ENCODE measurements at regions not wholly inside any gene's neighbourhood (a gene's known extent, or its start where the extent isn't known, plus 50 kb on each side); places are given as distances from the start of the nearest gene placed in this dataset.
A peak's percentile ranks its signal among the peaks of the same experiment; 100 is the strongest.
"Not testable (repeated sequence)": the region's sequence is repeated elsewhere in the genome, so short reads cannot be mapped to it uniquely, and the experiment has no call there.

DNA sequence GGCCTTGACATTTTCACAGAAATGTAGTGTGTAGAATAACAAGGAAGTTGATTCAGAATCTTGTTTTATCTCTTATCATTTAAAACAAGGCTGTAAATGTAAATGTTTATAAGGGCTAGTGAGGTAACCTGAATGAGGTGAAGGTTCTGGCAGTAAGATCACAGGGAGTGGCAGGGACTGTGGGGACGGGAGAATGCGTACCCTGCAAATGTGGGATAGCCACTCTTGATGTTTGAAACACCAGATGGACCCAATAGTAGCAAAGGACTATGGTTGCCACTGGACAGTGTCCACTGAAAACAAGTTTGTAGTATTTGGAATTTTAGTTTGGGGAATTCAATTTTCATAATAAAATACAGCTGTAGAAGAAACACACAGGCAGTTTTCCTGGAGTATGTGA is 155.3 kb downstream of the FHIP1A start:
- DNase-seq: no peak

- DNase-seq: no peak
Observed at GRCh38 chr4:151565583-151565982, 156.6 kb downstream of the FHIP1A start.

GRCh38 chr4:151566053-151566452 is 157.1 kb downstream of the FHIP1A start:
- no peak for DNase-seq

- no peak for DNase-seq
Observed at GRCh38 chr4:151567056-151567455, 158.1 kb downstream of the FHIP1A start.

GRCh38 chr4:151568966-151569365 is 160.0 kb downstream of the FHIP1A start:
- DNase-seq: no peak

GRCh38 chr4:151569650-151570049 is 160.7 kb downstream of the FHIP1A start:
- DNase-seq: peak; percentile 0

DNA sequence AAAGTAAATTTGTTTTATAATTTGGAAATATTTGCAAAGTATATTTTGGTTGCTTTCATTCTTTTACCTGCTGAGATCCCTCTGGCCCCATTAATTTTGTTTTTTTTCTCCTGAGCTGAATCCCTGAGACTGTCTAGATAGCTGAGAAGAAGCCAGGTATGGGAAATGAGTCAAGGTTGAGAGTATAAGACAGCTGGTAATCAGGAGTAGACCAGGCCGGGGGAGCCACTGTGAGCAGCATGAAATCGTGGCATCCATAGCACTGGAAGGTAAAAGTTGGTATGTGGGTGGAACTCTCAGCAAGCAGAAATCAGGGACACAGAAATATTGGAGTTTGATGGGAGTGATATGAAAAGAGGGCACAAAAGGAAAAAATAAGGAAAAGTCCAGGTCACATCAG is 164.5 kb downstream of the FHIP1A start:
- no peak for DNase-seq

GRCh38 chr4:151573945-151574344 is 165.0 kb downstream of the FHIP1A start:
- DNase-seq: no peak

GRCh38 chr4:151574968-151575367 is 166.0 kb downstream of the FHIP1A start:
- DNase-seq: no peak

DNA sequence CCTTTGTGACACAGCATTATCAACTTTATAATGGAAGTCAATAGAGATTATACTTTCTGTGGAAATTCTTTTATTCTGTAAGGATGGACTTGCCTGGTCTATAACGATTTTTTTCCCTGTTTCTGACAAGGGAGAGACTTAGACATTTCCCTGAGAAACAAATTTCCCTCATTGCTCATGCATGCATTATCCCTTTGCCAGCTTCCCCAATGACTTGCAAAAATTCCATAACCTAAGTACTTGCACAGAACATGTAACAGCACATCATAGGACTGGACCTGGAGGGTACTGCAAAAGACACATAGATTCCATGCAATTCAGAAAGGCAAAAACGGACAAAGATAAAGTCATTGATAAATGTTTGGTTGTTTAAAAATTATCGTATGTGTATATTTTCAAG is 166.7 kb downstream of the FHIP1A start:
- no peak for DNase-seq

DNA sequence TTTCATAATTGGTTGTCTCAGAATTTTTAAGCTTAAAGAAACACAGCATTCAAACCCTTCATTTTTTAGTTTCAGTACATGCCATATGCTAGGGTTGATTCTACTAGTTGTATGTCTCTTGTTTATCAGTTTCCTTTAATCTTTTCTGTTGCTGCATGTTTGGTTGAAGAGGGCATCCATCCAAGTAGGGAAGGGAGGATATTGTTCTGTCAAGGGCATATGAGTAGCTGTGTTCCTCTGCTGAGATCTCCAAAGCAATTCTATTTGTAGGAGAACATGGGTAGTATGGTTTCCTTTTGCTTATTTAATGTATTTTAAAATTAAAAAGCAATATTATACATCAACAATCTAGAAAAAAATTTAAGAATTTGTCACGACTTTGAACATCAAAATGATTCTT is 167.7 kb downstream of the FHIP1A start:
- DNase-seq: no peak

GRCh38 chr4:151581570-151581969 is 172.6 kb downstream of the FHIP1A start:
- DNase-seq: no peak

- DNase-seq: no peak
Observed at GRCh38 chr4:151582098-151582497, 173.1 kb downstream of the FHIP1A start.

GRCh38 chr4:151583157-151583914 is 174.4 kb downstream of the FHIP1A start:
- DNase-seq: no peak

DNA sequence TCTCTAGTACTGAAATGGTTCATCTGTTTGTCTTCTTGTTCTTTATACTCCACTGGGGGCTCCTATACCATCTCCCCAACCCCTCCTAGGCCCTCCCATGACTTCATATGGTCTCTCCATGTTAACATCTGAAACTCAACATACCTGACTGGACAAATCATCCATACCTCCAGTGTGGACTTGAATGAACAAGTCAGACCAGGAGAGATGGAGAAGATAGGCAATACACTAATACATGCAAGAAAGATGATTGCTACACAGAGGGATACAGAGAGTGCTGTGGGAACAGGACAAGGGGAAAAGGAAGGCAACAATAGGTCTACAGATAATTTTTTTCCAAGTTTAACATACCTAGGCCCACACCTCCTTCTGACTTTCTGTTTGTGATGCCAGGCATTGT is 175.1 kb downstream of the FHIP1A start:
- no peak for DNase-seq

- not testable (repeated sequence) for DNase-seq
Observed at GRCh38 chr4:151595629-151596028, 165.2 kb downstream of the GATB start.

DNA sequence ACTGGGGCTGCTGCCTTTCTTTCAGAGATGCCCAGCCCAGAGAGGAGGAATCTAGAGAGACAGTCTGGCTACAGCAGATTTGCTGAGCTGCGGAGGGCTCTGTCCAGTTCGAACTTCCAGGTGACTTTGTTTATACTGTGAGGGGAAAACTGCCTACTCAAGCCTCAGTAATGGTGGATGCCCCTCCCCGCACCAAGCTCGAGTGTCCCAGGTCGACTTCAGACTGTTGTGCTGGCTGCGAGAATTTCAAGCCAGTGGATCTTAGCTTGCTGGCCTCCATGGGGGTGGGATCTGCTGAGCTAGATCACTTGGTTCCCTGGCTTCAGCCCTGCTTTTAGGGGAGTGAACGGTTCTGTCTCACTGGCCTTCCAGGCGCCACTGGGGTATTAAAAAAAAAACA is 163.1 kb downstream of the GATB start:
- DNase-seq: not testable (repeated sequence)

- DNase-seq: no peak
Observed at GRCh38 chr4:151599863-151600262, 160.9 kb downstream of the GATB start.

DNA sequence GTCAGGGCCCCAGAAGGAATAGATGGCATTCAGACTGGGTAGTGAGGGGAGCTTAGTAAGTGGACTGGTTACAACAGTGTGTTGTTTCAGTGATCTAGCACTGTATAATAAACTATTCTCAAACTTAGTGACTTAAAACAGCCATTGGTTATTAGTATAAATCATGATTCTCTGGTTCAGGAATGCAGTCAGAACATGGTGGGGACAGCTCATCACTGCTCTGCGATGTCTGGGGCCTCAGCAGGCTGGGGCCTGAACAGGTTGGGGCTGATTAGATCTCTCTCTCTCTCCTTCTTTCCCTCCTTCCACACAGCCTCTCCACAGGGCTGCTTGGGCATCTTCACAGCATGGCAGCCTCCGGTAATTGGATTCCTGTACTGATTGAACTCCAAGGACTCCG is 160.4 kb downstream of the GATB start:
- DNase-seq: no peak

- no peak for DNase-seq
Observed at GRCh38 chr4:151603377-151603776, 157.4 kb downstream of the GATB start.

DNA sequence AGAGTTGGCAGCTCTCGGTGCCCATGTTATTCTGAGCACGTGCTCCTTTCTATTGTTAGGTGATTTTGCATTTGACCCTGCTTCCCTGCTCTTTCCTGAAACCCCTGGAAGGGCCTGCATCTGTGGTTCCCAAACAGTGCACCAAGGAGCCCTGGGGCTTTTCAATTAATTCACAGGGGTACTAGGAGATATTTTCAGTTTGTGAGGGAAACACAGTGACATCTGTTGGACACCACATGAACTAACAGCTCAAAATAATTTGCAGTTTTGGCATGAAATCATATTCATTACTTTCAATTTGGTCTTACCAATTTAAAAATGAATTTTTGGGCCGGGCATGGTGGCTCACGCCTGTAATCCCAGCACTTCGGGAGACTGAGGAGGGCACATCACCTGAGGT is 156.6 kb downstream of the GATB start:
- DNase-seq: no peak

DNA sequence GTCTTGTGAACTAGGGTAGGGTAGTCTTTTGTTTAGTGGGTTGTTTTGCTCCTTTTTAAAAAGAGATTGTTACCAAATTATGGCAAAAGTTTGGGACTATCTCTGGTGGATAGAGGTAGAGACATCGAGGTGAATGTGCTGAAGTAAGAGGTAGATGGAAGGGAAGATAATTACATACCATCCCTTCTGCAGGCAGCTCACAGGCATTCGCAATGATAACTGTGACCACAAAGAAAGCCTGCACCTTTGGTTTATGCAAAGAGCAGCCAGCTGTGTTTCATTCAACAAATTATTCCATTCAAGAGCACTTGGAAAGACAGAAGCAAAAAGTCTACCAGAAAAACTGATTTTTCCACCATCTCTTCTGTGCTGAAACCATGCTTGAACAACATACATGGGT is 155.6 kb downstream of the GATB start:
- DNase-seq: no peak

DNA sequence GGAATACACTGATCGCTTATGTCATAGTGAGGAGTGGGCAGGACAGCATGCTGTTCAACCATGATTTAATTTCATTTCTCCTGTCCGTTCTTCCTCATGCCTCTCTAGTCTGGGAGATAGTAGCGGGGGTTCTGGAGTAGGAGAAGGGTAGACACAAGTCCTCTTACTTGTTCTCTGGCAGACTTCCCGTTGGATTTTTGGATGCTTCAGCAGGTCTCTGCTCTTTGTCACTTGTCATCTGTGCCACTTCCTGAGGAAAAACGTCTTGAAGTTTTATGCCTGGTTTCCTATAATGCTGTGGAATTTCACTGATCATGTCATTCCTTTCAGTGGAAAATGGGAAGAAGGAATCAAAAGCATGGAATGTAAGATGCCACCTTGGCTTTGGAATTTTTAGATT is 154.7 kb downstream of the GATB start:
- DNase-seq: no peak

DNA sequence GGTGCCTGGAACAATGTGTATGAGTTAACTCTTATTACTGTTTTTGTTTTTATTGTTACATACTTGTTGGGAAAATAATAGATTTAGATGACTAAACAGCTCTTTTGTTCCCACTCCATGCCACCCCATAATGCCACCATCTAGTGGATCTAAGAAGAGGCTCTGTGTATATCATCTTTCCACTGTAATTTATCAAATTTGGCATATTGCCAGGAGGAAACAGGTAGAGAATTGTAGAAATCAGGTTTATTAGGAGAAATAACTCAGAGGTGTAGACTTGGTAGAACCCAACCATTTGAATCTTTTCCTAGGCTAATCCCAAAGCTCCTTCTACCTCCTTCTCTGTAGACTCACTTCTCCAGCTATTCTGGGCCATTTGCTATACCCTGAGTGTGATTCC is 150.6 kb downstream of the GATB start:
- DNase-seq: no peak

- no peak for DNase-seq
Observed at GRCh38 chr4:151611960-151612359, 148.8 kb downstream of the GATB start.

Data from NCI-H187 treated with DMSO at 0.1 percent for 48 hours (cell line).